SW 1271 (cell line): ENCODE measurements at regions not wholly inside any gene's neighbourhood (a gene's known extent, or its start where the extent isn't known, plus 50 kb on each side); places are given as distances from the start of the nearest gene placed in this dataset.
"Not testable (repeated sequence)": the region's sequence is repeated elsewhere in the genome, so short reads cannot be mapped to it uniquely, and the experiment has no call there.

Source experiments
- DNase-seq, 2 experiments: peaks; one replicate each; lab custom pipeline; 2025; lab: John Stamatoyannopoulos, UW

- DNase-seq, result no peak
Observed at GRCh38 chr5:98121036-98121936, 652.2 kb upstream of the RGMB start.

DNA sequence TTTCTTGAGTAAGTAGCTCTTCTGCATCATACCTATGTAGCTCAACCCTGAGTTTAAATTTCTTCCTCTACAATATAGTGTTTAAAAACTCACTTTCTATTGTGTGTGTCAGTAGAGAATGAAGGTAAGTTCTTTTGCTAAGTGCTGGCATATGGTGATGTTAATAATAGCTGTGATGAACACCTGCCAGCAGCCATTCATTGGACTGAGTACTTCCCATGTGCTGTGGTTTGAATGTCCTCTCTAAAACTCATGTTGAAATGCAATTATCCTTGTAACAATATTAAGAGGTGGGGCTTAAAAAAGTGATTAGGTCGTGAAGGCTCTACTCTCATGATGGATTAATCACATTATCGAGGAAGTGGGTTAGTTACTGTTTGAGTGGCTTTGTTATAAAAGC, 645.2 kb upstream of the RGMB start:
- no peak for DNase-seq

DNA sequence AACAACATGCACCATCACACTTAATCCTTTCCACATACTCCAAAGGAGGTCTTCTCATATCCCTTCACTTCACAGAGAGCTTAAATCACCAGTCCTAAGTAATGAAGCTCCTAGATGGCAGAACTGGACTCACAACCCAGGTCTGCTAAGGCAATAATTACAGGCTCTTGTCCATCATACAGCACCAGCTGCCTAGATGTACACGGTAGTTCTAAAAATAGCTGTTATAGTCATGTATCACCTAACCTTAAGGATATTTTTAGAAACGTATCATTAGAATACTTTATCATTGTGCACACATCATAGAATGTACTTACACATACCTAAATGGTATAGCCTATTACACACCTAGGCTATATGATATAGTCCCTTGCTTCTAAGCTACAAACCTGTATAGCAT, 644.6 kb upstream of the RGMB start:
- DNase-seq, result no peak

DNA sequence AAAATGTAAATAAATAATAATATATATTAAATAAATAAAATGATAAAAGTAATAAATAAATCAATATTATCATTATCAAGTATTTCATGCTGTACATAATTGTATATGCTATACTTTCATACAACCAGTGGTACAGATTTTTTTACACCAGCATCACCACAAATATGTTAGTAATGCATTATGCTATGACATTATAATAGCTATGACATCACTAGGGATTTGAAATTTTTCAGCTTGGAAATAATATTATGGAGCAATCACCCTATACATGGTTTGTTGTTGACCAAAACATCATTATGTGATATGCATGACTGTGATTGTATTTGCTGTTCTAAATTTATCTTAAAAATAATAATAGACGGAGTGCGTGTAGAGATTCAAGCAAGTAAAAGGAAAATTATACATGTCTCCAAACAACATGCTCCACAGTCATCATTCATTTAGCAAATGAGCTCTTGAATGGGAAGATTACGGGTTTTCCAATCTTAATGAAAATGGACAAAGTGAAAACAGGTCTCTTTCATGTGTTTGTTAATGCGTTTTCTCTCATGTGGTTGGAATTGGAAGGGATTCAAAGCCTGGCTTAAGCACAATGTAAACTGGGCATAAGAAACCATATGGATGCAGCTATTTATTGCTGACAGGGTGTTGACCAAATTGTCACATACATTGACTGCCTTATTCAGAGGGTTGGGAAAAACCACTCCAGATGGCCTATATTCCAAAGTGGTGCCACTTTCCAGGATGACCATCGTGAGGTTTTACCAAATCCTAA, 643.0 kb upstream of the RGMB start:
- no peak for DNase-seq

DNA sequence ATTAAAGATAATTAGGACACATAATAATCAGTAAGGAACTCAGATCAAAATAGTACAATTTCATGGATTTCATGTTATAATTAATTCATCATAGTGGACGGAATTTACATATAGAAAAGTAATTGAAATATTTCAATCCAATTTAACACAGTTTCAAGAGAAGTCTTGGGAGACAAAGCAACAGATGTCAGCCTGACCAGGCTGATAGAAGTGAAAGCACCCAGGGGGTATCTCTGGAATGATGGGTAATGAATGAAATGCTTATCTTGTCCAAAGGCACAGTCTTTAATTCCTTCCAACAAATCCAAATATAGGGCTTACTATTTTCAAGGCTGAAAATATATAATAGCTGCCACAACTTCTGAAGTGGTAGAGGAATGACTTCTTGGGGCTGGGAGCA, 629.3 kb upstream of the RGMB start:
- DNase-seq, result no peak

GRCh38 chr5:98144710-98145109, 628.8 kb upstream of the RGMB start:
- no peak for DNase-seq

DNA sequence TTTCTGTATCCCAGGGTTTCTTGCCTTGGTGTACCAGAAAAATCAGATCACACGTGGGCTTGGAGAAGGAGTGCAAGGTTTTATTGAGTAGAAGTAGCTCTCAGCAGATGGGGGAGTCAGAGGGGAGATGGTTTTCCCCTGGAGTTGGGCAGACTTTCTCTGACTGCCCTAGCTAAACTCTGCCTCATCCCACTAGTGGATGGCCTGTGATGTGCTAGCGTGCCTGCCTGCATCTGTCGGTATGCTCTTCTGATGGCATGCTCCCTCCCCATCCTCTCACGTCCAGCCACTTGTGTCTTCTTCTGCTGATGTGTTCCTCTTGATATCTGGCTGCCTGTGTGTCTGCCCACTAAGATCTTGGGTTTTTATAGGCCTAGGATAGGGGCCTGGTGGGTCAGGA, 616.1 kb upstream of the RGMB start:
- DNase-seq, result no peak

- no peak for DNase-seq
Observed at GRCh38 chr5:98158440-98158839, 615.0 kb upstream of the RGMB start.

- DNase-seq, result no peak
Observed at GRCh38 chr5:98163796-98164493, 609.5 kb upstream of the RGMB start.

GRCh38 chr5:98168871-98169270, 604.6 kb upstream of the RGMB start:
- no peak for DNase-seq

DNA sequence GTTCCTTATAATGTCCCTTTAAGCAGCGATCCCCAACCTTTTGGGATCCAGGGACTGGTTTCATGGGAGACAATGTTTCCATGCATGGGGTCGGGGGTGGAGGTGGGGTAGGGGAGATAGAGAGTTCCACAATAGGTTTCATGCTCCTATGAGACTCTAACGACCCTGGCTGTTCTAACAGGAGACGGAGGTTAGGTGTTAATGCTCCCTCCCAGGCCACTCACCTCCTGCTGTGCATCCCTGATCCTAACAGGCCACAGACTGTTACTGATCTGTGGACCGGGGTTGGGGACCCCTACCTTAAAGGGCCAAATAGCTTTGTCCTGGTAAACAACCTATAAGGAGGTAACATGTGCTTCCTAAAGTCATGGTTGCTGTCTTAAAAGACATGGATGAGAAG, 602.5 kb upstream of the RGMB start:
- DNase-seq, result no peak

- no peak for DNase-seq
Observed at GRCh38 chr5:98173334-98173733, 600.1 kb upstream of the RGMB start.

DNA sequence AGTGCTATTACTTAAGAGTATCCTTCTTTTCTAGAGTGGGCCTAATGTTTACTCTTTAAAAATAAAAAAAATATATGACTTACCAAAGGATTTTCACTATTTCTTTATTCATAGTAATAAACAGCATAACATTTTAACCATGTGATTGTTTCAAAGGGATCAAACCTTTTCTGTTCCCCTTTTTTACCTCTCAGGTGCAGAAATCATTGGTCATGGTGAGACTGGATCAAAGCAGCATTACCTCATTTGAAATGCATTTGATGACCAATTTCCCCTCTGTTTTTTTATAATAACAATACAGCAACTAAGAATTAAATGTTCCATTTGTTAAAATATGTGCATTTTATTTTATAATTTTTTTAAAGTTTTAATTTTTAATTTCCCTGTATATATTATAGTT, 598.0 kb upstream of the RGMB start:
- no peak for DNase-seq

DNA sequence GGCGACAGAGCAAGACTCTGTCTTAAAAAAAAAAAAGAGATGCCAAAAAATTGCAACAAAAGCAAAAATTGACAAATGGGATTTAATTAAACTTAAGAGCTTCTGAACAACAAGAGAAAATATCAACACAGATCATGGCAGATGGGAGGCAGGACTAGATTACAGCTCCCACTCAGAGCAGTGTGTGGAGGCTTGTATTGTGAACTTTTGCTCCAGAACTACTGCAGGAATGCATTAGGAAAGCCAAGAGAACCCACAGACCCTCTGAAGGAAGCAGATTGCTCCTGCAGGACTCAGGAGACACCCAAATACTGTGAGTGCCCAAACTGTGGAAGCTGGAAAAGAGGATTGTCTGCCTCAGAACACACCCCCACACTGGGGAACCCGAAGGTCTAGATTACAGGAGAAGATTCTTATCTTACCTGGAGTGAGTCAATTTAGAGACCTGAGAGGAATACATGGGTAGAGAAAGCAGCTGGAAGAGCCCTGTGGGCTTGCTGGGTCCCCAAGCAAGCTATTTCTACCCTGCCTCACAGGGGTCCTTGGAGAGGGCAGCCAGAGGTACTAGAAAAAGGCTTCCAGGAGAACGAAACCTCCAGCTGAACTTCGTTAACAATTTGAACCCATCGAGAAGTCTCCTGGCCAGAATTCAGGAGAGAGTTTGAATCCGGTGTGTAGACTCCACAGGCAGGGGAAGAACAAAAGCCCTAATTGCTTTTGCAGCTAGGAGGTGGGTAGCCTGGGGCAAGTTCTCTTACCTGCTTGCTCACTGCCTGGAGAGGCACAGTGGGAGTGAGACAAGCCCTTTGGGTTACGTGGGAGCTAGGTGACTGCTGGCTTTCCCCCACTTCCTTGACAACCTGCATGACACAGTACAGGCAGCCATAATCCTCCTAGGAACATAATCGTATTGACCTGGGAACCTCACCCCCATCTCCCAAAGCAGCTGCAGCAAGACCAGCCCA, 593.4 kb upstream of the RGMB start:
- no peak for DNase-seq

GRCh38 chr5:98186128-98186527, 587.3 kb upstream of the RGMB start:
- no peak for DNase-seq

DNA sequence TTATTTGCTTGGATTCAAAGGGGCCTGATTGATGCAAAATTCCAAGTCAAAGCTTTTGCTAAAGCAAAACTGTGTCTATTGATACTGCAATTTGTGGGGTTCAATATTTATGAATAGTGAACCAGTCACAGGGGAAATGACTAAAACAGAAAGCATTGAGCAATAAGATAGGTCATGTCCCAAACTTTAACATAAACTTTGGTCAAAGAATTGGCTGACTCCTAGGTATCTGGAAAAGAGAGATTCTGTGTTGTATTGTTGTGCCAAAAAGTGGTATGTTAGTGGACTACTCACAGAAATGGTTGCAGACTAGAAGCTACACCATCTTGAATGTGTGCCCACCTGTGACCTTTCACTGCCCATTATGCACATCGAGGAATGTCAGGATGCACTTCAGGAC, 585.5 kb upstream of the RGMB start:
- DNase-seq, result no peak

DNA sequence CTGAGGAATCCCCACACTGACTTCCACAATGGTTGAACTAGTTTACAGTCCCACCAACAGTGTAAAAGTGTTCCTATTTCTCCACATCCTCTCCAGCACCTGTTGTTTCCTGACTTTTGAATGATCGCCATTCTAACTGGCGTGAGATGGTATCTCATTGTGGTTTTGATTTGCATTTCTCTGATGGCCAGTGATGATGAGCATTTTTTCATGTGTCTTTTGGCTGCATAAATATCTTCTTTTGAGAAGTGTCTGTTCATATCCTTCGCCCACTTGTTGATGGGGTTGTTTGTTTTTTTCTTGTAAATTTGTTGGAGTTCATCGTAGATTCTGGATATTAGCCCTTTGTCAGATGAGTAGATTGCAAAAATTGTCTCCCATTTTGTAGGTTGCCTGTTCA, 583.1 kb upstream of the RGMB start:
- not testable (repeated sequence) for DNase-seq

- DNase-seq, result no peak
Observed at GRCh38 chr5:98193921-98194760, 579.3 kb upstream of the RGMB start.

GRCh38 chr5:98200726-98201541, 572.5 kb upstream of the RGMB start:
- DNase-seq, result no peak

DNA sequence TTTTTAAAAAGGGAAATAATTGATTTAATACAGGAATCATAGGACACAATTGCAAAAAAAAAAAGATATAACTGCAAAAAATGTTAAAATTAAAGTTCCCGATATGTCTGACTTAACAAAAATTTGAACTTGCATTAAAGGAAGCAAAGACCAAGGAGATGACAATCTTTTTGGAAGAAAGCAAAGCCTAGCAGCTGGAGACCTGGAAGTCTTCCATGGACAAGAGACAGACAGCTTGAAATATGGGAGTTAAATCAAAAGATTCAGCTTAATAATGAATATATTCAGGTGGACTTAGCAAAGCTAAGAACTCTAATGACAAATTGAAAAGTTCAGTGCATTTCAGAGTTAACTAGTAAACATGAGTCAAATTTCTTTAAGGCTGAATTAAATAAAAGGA, 568.7 kb upstream of the RGMB start:
- no peak for DNase-seq
